NB4 (cell line): ENCODE measurements at regions not wholly inside any gene's neighbourhood (a gene's known extent, or its start where the extent isn't known, plus 50 kb on each side); places are given as distances from the start of the nearest gene placed in this dataset.

Source experiments
- POLR2A ChIP-seq: IDR thresholded peaks from 2 replicates; pipeline ENCODE4 v1.6.1; 2011; ENCODE audit warnings: mild to moderate bottlenecking; ENCODE audit not compliant: insufficient read length; ENCODE audit errors: extremely low read depth
- TF ChIP-seq, protein P1 (sequence below): IDR thresholded peaks from one replicate; pipeline ENCODE4 v1.5.1; 2012; ENCODE audit warnings: low read depth, low read length
- TF ChIP-seq, protein P2 (sequence below): IDR thresholded peaks from 2 replicates; pipeline ENCODE4 v1.6.1; 2011; ENCODE audit warnings: low read depth, low read length

DNA sequence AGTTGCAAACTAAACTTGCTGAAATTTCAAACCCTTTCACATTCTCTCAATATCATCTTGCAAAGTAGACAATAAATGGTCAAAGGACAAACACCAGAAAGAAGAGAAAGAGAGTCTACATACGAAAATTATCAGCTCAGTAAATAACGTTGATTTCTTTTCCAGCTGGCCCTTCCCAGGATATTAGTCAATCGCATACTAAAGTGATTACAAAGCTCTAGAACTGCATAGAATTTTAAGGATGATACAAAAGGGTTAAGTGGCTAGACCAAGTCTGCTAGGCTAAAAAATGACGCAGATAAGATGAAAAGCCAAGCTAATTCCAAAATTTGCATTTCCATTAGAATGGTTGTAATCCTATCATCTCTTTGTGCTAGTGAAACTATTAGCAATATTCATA lies 405.7 kb downstream of the FBXO15 start:
- TF ChIP-seq, protein P1, sequence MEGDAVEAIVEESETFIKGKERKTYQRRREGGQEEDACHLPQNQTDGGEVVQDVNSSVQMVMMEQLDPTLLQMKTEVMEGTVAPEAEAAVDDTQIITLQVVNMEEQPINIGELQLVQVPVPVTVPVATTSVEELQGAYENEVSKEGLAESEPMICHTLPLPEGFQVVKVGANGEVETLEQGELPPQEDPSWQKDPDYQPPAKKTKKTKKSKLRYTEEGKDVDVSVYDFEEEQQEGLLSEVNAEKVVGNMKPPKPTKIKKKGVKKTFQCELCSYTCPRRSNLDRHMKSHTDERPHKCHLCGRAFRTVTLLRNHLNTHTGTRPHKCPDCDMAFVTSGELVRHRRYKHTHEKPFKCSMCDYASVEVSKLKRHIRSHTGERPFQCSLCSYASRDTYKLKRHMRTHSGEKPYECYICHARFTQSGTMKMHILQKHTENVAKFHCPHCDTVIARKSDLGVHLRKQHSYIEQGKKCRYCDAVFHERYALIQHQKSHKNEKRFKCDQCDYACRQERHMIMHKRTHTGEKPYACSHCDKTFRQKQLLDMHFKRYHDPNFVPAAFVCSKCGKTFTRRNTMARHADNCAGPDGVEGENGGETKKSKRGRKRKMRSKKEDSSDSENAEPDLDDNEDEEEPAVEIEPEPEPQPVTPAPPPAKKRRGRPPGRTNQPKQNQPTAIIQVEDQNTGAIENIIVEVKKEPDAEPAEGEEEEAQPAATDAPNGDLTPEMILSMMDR: no peak
- no peak for TF ChIP-seq POLR2A
- TF ChIP-seq, protein P2, sequence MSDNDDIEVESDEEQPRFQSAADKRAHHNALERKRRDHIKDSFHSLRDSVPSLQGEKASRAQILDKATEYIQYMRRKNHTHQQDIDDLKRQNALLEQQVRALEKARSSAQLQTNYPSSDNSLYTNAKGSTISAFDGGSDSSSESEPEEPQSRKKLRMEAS: no peak
